ENCODE measurements at regions not wholly inside any gene's neighbourhood (a gene's known extent, or its start where the extent isn't known, plus 50 kb on each side); places are given as distances from the start of the nearest gene placed in this dataset.

DNA sequence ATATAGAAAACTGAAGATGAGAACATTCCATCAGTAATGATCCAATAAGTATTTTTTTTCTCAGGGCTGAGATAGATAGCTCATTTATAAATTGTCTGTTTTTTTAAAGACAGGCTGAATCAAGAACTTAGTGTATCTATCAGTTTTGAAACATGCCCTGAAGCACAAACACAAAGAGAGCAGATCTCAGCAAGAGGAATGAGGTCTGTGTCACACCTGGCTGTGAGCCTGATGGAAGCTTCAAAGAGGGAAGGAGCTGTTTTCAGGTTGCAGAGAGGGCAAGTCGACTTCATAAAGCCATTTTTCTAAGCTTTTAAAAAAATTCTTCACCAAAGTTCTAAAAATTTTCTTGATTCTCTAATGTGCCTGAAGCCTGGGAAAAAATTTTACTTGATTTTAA, 434.9 kb downstream of the PDGFC start:
- peak; percentile 17 for DNase-seq (ENCODE audit: low read depth)

DNA sequence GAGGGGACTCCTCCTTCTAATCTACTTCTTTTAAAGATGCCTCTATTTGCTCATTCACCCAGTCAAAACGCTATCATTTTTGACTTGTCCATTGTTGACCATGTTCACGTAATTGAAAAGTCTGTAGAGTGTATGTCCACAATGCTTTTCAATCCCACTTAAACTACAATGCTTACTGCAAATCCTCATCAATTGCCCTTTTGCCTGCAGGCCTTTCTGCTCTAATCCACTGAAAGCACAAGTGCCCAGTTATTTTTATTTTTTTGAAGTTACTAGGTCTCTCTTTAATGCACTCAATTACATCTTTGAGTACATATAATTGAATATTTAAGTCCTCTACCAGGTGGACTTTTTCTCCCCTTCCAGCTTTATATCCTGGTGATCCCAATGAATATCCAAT, 437.4 kb downstream of the PDGFC start:
- TF ChIP-seq, protein P1, sequence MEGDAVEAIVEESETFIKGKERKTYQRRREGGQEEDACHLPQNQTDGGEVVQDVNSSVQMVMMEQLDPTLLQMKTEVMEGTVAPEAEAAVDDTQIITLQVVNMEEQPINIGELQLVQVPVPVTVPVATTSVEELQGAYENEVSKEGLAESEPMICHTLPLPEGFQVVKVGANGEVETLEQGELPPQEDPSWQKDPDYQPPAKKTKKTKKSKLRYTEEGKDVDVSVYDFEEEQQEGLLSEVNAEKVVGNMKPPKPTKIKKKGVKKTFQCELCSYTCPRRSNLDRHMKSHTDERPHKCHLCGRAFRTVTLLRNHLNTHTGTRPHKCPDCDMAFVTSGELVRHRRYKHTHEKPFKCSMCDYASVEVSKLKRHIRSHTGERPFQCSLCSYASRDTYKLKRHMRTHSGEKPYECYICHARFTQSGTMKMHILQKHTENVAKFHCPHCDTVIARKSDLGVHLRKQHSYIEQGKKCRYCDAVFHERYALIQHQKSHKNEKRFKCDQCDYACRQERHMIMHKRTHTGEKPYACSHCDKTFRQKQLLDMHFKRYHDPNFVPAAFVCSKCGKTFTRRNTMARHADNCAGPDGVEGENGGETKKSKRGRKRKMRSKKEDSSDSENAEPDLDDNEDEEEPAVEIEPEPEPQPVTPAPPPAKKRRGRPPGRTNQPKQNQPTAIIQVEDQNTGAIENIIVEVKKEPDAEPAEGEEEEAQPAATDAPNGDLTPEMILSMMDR (IDR thresholded peaks at IDR 0.05; ENCODE audit: insufficient read depth, low read length), result no peak
- H3K4me3 ChIP-seq (ENCODE audit: low read depth, low read length), result no peak overlapping the region
- DNase-seq (ENCODE audit: low read depth), result no peak

More for the DNA sequence above, 434.9 kb downstream of the PDGFC start:
- TF ChIP-seq, protein P1 (IDR thresholded peaks at IDR 0.05; ENCODE audit: insufficient read depth, low read length), result no peak
- H3K4me3 ChIP-seq (ENCODE audit: low read depth, low read length), result no peak overlapping the region

DNA sequence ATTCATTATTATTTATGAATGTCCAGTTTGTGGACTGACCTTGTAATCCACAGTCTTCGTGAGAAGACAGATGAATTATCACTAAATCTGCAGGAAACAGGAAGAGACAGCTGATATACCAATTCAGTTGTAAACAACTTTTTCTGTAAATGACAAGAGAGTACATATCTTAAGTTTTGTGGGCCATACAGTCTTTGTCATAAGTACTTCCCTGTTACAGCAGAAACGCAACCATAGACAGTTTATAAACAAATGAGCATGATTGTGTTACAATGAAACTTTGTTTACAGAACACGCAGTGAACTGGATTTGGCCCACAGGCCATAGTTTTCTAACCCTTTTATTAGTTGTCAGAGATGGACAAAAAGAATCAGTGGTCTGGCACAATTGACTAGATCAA, 443.4 kb downstream of the PDGFC start:
- no peak overlapping the region for H3K4me3 ChIP-seq (ENCODE audit: low read depth, low read length)
- TF ChIP-seq, protein P1 (IDR thresholded peaks at IDR 0.05; ENCODE audit: insufficient read depth, low read length), result no peak
- no peak for DNase-seq (ENCODE audit: low read depth)

DNA sequence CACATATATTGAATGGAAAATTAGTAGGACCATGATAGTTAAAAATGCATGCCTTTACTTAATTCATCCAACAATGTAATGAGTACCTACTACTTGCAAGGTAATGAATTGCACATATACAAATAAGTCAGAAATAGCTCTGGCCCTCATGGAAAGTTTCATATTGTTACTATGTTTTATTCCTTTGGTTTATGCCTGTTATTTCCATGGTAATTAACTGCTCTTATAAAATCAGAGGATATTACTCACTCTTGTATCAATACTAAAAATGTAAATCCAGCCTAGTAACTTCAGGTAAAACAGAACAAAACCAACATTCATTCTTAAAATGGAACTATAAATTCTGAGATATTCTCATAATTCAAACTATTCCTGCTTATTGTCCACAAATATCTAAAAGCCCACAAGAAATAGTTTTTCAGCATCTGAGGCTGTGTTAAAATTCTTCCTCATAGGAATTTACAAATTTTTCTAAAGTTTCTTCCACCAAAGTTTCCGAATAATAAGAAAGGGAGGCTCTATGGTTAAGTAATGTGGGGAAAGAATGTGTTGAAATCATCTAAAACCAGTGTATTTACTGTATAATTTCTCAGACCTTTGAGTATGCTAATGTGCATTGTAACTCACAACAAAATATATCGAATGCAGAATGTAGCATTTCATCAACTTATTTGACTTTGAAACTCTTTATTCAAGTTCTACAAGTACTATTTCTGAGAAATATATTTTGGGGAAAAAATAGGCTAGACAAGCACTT, 444.2 kb downstream of the PDGFC start:
- no peak for DNase-seq (ENCODE audit: low read depth)
- H3K4me3 ChIP-seq (ENCODE audit: low read depth, low read length), result no peak overlapping the region
- TF ChIP-seq, protein P1 (IDR thresholded peaks at IDR 0.05; ENCODE audit: insufficient read depth, low read length), result no peak

DNA sequence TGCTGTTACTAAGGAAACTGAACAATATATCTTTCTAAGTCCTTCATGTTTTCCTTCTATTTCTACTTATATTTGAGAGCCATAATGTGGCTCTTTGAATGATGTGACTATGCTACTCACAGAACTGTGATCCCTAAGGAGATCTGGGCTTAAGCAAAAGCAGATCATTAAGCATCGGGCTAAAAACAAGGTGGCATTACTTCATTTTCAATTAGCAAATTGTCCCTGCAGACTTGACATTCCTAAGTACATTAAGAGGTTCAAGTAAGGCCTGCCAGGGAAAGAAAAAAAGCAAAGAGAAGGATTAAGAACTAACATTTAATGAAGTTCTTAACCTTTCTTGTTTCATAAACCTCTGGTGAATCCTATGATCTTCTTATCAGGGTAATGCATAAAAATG, 447.6 kb downstream of the PDGFC start:
- TF ChIP-seq, protein P1 (IDR thresholded peaks at IDR 0.05; ENCODE audit: insufficient read depth, low read length), result no peak

DNA sequence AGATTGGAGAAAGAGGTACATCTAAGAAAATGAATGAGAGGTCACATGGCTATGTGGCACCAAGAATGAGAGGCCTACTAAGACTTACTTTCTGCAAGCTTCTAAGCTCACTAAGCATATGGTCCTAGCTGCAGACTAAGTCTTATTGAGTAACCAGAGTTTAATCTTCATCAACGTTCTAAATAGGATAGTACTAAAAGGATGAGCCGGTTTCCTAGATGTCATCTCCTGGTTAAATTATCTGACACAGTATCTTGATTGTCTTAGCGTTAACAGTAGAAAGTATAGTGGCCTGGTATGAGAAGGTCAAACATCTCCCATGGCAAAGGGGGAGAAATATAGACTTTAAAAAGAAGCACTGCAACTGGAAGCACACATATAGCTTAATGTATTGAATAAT, 448.1 kb downstream of the PDGFC start:
- no peak overlapping the region for H3K4me3 ChIP-seq (ENCODE audit: low read depth, low read length)
- no peak for DNase-seq (ENCODE audit: low read depth)
- TF ChIP-seq, protein P1 (IDR thresholded peaks at IDR 0.05; ENCODE audit: insufficient read depth, low read length), result no peak

More for the DNA sequence above, 447.6 kb downstream of the PDGFC start:
- no peak overlapping the region for H3K4me3 ChIP-seq (ENCODE audit: low read depth, low read length)
- DNase-seq (ENCODE audit: low read depth), result no peak

DNA sequence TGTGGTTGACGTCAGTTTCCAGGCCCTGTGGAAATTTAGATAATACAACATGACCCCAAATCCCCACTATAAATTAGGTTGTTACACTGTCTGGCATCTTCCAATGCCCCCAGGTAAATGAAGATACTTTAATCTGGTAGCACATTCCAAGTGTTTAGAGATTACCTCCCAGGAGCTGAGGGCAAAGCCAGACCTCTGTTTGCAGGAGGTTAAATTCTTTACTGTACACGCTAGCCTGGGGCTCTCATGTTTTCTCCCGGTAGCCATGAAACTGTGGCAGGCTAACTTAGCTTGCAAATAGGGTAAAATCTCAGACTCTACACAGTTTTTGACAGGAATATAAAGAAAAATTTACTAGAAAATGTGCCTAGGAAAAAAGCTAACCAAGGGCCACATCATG, 450.0 kb downstream of the PDGFC start:
- TF ChIP-seq, protein P1 (IDR thresholded peaks at IDR 0.05; ENCODE audit: insufficient read depth, low read length), result no peak
- no peak overlapping the region for H3K4me3 ChIP-seq (ENCODE audit: low read depth, low read length)
- DNase-seq (ENCODE audit: low read depth), result no peak
